ENCODE measurements at regions not wholly inside any gene's neighbourhood (a gene's known extent, or its start where the extent isn't known, plus 50 kb on each side); places are given as distances from the start of the nearest gene placed in this dataset.

- TF ChIP-seq CTCF (IDR thresholded peaks at IDR 0.05 in 4 of 5, conservative IDR thresholded peaks at IDR 0.05 in 1 of 5) (no peak), POLR2A (IDR thresholded peaks at IDR 0.05) (no peak)
These were observed 391.0 kb upstream of the PTPRD start for GRCh38 chr9:11003836-11004235.
